ENCODE measurements at regions not wholly inside any gene's neighbourhood (a gene's known extent, or its start where the extent isn't known, plus 50 kb on each side); places are given as distances from the start of the nearest gene placed in this dataset.
"Not testable (repeated sequence)": the region's sequence is repeated elsewhere in the genome, so short reads cannot be mapped to it uniquely, and the experiment has no call there.

DNA sequence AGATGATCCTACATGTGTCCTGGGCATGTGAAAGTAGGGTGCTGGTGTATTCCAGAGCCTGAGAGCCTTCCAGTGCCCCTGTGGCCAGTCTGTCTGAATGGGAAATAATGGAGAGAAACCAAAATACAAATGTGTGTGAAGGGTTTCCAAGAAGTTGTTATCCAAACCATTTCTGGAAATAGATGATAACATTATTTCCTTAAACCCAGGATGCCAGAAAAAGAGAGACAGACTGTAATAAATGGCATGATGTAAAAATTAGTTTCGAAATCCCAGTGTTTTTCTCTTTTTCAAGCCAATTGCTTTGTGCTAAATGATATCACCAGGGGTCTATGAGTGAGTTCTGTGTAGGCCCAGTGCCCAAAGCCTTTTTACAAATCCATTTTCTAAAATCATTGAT, 175.3 kb downstream of the PHLDA1 start:
- H3K9me3 ChIP-seq (ENCODE audit: low read length) = no peaks in the 10 kb centered on the region
- H3K27me3 ChIP-seq (ENCODE audit: control insufficient read depth in 1 of 2, insufficient read depth in 2 of 2, low read length in 2 of 2) = no peaks in the 10 kb centered on the region
- no peaks in the 10 kb centered on the region for H3K4me1 ChIP-seq (ENCODE audit: insufficient read depth, low read length)
- H3K36me3 ChIP-seq (ENCODE audit: insufficient read depth, low read length) = no peaks in the 10 kb centered on the region
- no peak overlapping the region for H3K9ac ChIP-seq (ENCODE audit: low read length)
- H3K4me3 ChIP-seq (ENCODE audit: low read depth in 1 of 2, low read length in 2 of 2) = no peak overlapping the region
- H3K27ac ChIP-seq (ENCODE audit: low read depth, low read length) = no peak overlapping the region

GRCh38 chr12:75855360-75855759, 176.2 kb downstream of the PHLDA1 start:
- Histone ChIP-seq H3K4me1 (ENCODE audit: insufficient read depth, low read length) (no peaks in the 10 kb centered on the region), H3K27me3 (ENCODE audit: control insufficient read depth in 1 of 2, insufficient read depth in 2 of 2, low read length in 2 of 2) (no peaks in the 10 kb centered on the region), H3K4me3 (ENCODE audit: low read depth in 1 of 2, low read length in 2 of 2) (no peak overlapping the region), H3K36me3 (ENCODE audit: insufficient read depth, low read length) (no peaks in the 10 kb centered on the region), H3K9ac (ENCODE audit: low read length) (no peak overlapping the region), H3K9me3 (ENCODE audit: low read length) (no peaks in the 10 kb centered on the region), H3K27ac (ENCODE audit: low read depth, low read length) (no peak overlapping the region)

DNA sequence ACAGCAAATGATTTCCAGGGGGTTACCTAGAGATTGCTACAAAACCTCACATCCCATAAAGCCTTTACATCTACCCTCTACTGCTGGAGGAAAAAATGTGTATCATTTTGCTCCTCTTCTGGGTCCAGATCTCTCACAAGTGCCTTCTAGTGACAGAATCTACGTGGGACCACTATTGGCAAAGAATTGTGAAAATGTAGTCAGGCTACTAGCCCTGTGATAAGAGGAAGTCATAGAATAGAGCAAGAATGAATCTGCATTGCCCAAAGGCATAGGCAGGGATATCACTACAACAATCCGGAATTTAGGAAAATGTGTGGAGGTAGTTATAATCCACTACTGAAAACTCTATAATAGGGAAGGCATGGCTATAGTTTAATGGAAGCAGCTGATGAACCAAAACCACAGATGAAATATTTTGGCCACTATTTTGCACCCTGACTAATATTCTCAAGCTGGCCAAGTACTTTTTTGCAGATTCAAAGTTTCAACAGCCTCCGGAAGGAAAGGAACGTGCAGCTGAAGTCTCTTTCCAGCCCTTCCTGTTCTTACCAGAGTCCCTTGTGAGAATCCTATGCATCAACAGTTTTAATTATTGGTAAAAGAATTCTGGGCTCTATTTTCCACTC, 176.8 kb downstream of the PHLDA1 start:
- Histone ChIP-seq H3K9ac (ENCODE audit: low read length) (no peak overlapping the region), H3K27me3 (ENCODE audit: control insufficient read depth in 1 of 2, insufficient read depth in 2 of 2, low read length in 2 of 2) (no peaks in the 10 kb centered on the region), H3K27ac (ENCODE audit: low read depth, low read length) (no peak overlapping the region), H3K4me3 (ENCODE audit: low read depth in 1 of 2, low read length in 2 of 2) (no peak overlapping the region), H3K9me3 (ENCODE audit: low read length) (no peaks in the 10 kb centered on the region), H3K4me1 (ENCODE audit: insufficient read depth, low read length) (peaks cover 3% of the 10 kb centered on the region), H3K36me3 (ENCODE audit: insufficient read depth, low read length) (no peaks in the 10 kb centered on the region)

DNA sequence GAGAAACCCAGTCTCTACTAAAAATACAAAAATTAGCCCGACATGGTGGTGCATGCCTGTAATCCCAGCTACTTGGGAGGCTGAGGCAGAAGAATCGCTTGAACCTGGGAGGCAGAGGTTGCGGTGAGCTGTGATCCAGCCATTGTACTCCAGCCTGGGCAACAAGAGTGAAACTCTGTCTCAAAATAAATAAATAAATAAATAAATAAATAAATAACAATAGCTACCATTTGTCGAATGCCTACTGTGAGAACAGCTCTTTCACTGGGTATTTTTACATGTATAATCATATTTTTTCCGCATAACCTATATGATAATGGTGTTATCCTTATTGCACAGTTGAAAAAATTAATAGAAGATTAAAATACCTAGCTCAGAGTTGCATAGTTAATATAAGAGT, 177.4 kb downstream of the PHLDA1 start:
- not testable (repeated sequence) for H3K9ac ChIP-seq (ENCODE audit: low read length); H3K4me1 ChIP-seq (ENCODE audit: insufficient read depth, low read length); H3K36me3 ChIP-seq (ENCODE audit: insufficient read depth, low read length); H3K9me3 ChIP-seq (ENCODE audit: low read length); H3K4me3 ChIP-seq (ENCODE audit: low read depth in 1 of 2, low read length in 2 of 2); H3K27ac ChIP-seq (ENCODE audit: low read depth, low read length); H3K27me3 ChIP-seq (ENCODE audit: control insufficient read depth in 1 of 2, insufficient read depth in 2 of 2, low read length in 2 of 2)

GRCh38 chr12:75853626-75854025, 177.9 kb downstream of the PHLDA1 start:
- peaks cover 12% of the 10 kb centered on the region for H3K4me1 ChIP-seq (ENCODE audit: insufficient read depth, low read length)
- no peaks in the 10 kb centered on the region for H3K9me3 ChIP-seq (ENCODE audit: low read length)
- H3K27ac ChIP-seq (ENCODE audit: low read depth, low read length) = no peak overlapping the region
- H3K9ac ChIP-seq (ENCODE audit: low read length) = no peak overlapping the region
- H3K27me3 ChIP-seq (ENCODE audit: control insufficient read depth in 1 of 2, insufficient read depth in 2 of 2, low read length in 2 of 2) = no peaks in the 10 kb centered on the region
- H3K36me3 ChIP-seq (ENCODE audit: insufficient read depth, low read length) = no peaks in the 10 kb centered on the region
- no peak overlapping the region for H3K4me3 ChIP-seq (ENCODE audit: low read depth in 1 of 2, low read length in 2 of 2)

- Histone ChIP-seq H3K9me3 (ENCODE audit: low read length) (no peaks in the 10 kb centered on the region), H3K36me3 (ENCODE audit: insufficient read depth, low read length) (no peaks in the 10 kb centered on the region), H3K4me1 (ENCODE audit: insufficient read depth, low read length) (peaks cover 19% of the 10 kb centered on the region), H3K4me3 (ENCODE audit: low read depth in 1 of 2, low read length in 2 of 2) (no peak overlapping the region), H3K9ac (ENCODE audit: low read length) (no peak overlapping the region), H3K27me3 (ENCODE audit: control insufficient read depth in 1 of 2, insufficient read depth in 2 of 2, low read length in 2 of 2) (no peaks in the 10 kb centered on the region), H3K27ac (ENCODE audit: low read depth, low read length) (no peak overlapping the region)
Observed at GRCh38 chr12:75852956-75853355, 178.6 kb downstream of the PHLDA1 start.

- Histone ChIP-seq H3K4me3 (ENCODE audit: low read depth in 1 of 2, low read length in 2 of 2) (no peak overlapping the region), H3K36me3 (ENCODE audit: insufficient read depth, low read length) (no peaks in the 10 kb centered on the region), H3K27me3 (ENCODE audit: control insufficient read depth in 1 of 2, insufficient read depth in 2 of 2, low read length in 2 of 2) (no peaks in the 10 kb centered on the region), H3K4me1 (ENCODE audit: insufficient read depth, low read length) (peaks cover 20% of the 10 kb centered on the region), H3K9ac (ENCODE audit: low read length) (no peak overlapping the region), H3K27ac (ENCODE audit: low read depth, low read length) (no peak overlapping the region), H3K9me3 (ENCODE audit: low read length) (no peaks in the 10 kb centered on the region)
Observed at GRCh38 chr12:75852143-75852542, 179.4 kb downstream of the PHLDA1 start.

DNA sequence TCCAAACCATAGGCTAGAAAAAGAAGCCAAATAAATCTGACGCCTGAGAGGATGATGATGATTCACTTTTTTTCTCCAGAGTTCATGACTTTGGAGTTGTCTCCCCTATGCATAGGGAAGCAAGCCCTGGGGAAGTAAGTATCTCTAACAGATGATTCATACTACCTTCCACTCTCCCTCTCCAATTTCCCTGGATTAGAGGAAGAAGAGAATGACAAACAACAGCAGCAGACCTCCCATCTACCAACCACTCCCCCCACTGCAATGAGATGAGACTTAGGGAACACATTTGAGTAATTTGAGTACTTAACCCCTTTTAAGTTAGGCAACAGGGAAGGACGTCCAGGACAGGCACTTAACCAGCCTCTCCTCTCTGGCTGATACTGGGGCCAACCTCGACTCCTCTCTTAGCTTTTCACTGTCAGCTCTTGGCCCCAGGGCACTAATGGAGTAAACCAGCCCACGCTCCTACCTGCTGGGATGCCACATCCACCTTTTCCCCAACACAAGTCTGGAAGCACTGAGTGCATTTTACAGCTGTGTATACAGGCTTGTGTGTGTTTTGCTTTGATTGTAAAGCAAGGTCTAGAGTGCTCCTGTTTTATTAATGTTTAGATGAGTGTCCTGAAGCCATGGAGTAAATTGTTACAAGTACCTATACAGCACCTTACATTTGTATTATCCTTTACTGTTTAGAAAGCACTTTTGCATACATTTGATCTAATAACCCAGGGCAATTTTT, 180.7 kb downstream of the PHLDA1 start:
- no peak overlapping the region for H3K9ac ChIP-seq (ENCODE audit: low read length)
- H3K4me1 ChIP-seq (ENCODE audit: insufficient read depth, low read length) = peaks cover 20% of the 10 kb centered on the region
- no peak overlapping the region for H3K27ac ChIP-seq (ENCODE audit: low read depth, low read length)
- no peaks in the 10 kb centered on the region for H3K27me3 ChIP-seq (ENCODE audit: control insufficient read depth in 1 of 2, insufficient read depth in 2 of 2, low read length in 2 of 2)
- no peaks in the 10 kb centered on the region for H3K9me3 ChIP-seq (ENCODE audit: low read length)
- no peaks in the 10 kb centered on the region for H3K36me3 ChIP-seq (ENCODE audit: insufficient read depth, low read length)
- no peak overlapping the region for H3K4me3 ChIP-seq (ENCODE audit: low read depth in 1 of 2, low read length in 2 of 2)

- Histone ChIP-seq H3K9me3 (ENCODE audit: low read length) (no peaks in the 10 kb centered on the region), H3K4me3 (ENCODE audit: low read depth in 1 of 2, low read length in 2 of 2) (no peak overlapping the region), H3K27me3 (ENCODE audit: control insufficient read depth in 1 of 2, insufficient read depth in 2 of 2, low read length in 2 of 2) (no peaks in the 10 kb centered on the region), H3K36me3 (ENCODE audit: insufficient read depth, low read length) (no peaks in the 10 kb centered on the region), H3K9ac (ENCODE audit: low read length) (no peak overlapping the region), H3K27ac (ENCODE audit: low read depth, low read length) (no peak overlapping the region), H3K4me1 (ENCODE audit: insufficient read depth, low read length) (peaks cover 20% of the 10 kb centered on the region)
Observed at GRCh38 chr12:75848961-75849360, 182.6 kb downstream of the PHLDA1 start.

DNA sequence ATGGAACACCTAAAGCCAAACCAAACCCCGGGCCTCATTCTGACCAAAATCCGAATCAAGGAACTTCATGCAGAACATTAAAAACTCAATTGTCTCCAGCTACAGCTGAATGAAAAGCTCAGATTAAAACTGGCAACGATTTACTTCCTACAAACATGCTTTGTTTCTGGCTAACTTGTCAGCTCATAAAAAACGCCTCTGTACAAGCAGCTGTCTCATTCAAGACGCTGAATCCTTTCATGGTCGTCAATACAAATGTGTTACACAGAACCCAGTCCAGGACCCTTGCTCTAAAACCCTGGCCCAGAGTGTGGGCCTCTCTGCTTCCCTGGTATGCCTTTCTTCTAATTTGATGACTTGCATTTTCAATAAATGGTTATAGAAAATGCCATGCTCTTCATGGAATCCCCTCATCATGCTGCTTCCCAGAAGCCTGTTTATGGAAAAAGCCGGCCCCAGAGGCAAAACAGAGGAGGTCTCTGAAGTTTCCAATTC, 183.1 kb downstream of the PHLDA1 start:
- no peaks in the 10 kb centered on the region for H3K36me3 ChIP-seq (ENCODE audit: insufficient read depth, low read length)
- no peak overlapping the region for H3K4me3 ChIP-seq (ENCODE audit: low read depth in 1 of 2, low read length in 2 of 2)
- H3K27ac ChIP-seq (ENCODE audit: low read depth, low read length) = no peak overlapping the region
- peaks cover 20% of the 10 kb centered on the region for H3K4me1 ChIP-seq (ENCODE audit: insufficient read depth, low read length)
- no peaks in the 10 kb centered on the region for H3K9me3 ChIP-seq (ENCODE audit: low read length)
- no peaks in the 10 kb centered on the region for H3K27me3 ChIP-seq (ENCODE audit: control insufficient read depth in 1 of 2, insufficient read depth in 2 of 2, low read length in 2 of 2)
- no peak overlapping the region for H3K9ac ChIP-seq (ENCODE audit: low read length)

GRCh38 chr12:75846102-75846501, 185.5 kb downstream of the PHLDA1 start:
- no peaks in the 10 kb centered on the region for H3K9me3 ChIP-seq (ENCODE audit: low read length)
- no peak overlapping the region for H3K9ac ChIP-seq (ENCODE audit: low read length)
- H3K27me3 ChIP-seq (ENCODE audit: control insufficient read depth in 1 of 2, insufficient read depth in 2 of 2, low read length in 2 of 2) = no peaks in the 10 kb centered on the region
- H3K36me3 ChIP-seq (ENCODE audit: insufficient read depth, low read length) = no peaks in the 10 kb centered on the region
- no peak overlapping the region for H3K4me3 ChIP-seq (ENCODE audit: low read depth in 1 of 2, low read length in 2 of 2)
- no peak overlapping the region for H3K27ac ChIP-seq (ENCODE audit: low read depth, low read length)
- H3K4me1 ChIP-seq (ENCODE audit: insufficient read depth, low read length) = peaks cover 20% of the 10 kb centered on the region

DNA sequence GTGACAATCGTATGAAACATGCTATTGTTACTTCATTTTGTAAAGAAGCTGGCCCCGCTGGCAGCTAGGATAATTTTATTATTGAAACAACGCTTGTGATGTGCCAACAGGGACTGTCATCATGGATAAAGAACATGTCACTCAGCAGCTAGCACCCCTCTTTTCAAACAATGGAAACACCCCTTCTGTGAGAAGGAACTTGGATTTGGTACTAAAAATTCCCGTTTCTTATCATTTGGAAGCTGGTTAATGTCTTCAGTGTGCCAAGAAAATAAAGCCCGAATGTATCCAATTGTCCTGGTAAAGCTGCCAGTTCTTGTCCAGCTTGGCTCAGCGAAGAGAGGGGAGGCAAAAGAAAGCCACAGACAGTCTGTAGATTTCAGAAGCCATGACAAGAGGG, 186.6 kb downstream of the PHLDA1 start:
- Histone ChIP-seq H3K27ac (ENCODE audit: low read depth, low read length) (no peak overlapping the region), H3K9ac (ENCODE audit: low read length) (no peak overlapping the region), H3K36me3 (ENCODE audit: insufficient read depth, low read length) (no peaks in the 10 kb centered on the region), H3K4me1 (ENCODE audit: insufficient read depth, low read length) (peaks cover 19% of the 10 kb centered on the region), H3K9me3 (ENCODE audit: low read length) (no peaks in the 10 kb centered on the region), H3K4me3 (ENCODE audit: low read depth in 1 of 2, low read length in 2 of 2) (no peak overlapping the region), H3K27me3 (ENCODE audit: control insufficient read depth in 1 of 2, insufficient read depth in 2 of 2, low read length in 2 of 2) (no peaks in the 10 kb centered on the region)
